ENCODE measurements at regions not wholly inside any gene's neighbourhood (a gene's known extent, or its start where the extent isn't known, plus 50 kb on each side); places are given as distances from the start of the nearest gene placed in this dataset.
A peak's percentile ranks its signal among the peaks of the same experiment; 100 is the strongest.

DNA sequence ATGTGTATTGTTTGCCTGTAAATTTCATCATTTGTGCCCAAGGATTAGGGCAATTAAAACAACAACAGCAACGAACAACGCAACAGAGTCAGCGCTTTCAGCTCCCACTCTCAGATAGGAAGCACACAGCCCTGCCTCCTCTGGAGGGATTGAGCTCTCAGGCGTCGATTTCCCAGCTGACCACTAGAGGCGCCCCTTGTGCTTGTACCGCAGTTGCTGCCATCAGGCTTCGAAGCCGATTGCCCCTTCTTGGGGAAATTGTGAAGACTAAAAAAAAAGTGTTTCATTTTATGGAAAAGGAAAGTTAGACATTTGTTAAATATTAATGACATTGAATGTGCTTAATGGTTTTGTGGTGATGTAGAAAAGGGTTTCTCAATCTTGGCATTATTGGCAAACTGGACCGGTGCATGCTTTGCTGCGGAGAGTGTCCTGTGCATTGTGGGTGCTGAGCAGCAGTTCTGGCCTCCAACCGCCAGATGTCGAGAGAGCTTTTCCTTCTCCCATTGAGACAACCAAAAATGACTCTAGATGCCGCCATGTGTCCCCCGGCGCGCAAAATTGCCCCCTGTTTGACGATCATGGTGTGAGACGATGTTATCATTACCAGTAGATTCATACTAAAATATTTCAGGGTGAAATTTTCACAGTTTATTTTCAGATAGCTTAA is 650.4 kb upstream of the RBFOX1 start:
- peak; percentile 84 for DNase-seq (ENCODE audit: low spot score)
- no peak for FAIRE-seq

- no peak for FAIRE-seq
- no peak for DNase-seq (ENCODE audit: low spot score)
Measured at GRCh38 chr16:6678586-6678985, 654.1 kb upstream of the RBFOX1 start.

- no peak for FAIRE-seq
- DNase-seq (ENCODE audit: low spot score): no peak
Measured at GRCh38 chr16:6674071-6674470, 658.6 kb upstream of the RBFOX1 start.

DNA sequence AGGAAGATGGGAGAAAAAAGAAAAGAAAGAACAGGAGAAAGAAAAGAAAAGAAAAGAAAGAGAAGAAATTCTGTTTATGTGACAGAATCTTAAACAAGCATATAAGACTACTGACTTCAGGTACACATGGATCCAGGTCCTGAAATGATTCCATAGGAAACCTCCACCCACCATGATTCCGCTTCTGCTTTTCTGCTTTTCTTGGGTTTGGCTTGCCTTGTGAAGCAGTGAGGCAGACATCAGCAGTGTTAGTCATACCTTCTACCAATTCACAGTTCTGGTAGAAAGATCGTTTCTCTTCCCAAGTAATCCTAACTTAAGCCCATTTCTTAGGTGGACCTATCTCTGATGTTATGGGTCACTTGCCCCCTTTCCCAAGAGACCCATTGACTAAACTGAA is 660.1 kb upstream of the RBFOX1 start:
- FAIRE-seq (no peak), DNase-seq (ENCODE audit: low spot score) (no peak)

GRCh38 chr16:6667393-6667792 is 665.3 kb upstream of the RBFOX1 start:
- FAIRE-seq: no peak

DNA sequence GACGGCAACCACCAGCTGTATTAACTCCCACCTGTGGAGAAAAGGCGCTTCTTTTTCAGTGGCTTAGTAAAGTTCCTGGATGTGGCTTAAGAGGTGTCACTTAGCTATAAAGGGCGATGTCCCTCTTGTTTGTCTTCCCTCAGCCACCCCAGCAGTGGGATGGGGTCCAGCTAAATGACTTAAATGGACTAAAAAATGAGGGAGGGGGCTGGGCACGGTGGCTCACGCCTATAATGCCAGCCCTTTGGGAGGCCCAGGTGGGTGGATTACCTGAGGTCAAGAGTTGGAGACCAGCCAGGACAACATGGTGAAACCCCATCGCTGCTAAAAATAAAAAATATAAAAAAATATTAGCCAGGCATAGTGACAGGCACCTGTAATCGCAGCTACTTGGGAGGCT is 667.5 kb upstream of the RBFOX1 start:
- FAIRE-seq: no peak
- DNase-seq (ENCODE audit: low spot score): no peak

More at GRCh38 chr16:6667393-6667792, 665.3 kb upstream of the RBFOX1 start:
- no peak for DNase-seq (ENCODE audit: low spot score)

DNA sequence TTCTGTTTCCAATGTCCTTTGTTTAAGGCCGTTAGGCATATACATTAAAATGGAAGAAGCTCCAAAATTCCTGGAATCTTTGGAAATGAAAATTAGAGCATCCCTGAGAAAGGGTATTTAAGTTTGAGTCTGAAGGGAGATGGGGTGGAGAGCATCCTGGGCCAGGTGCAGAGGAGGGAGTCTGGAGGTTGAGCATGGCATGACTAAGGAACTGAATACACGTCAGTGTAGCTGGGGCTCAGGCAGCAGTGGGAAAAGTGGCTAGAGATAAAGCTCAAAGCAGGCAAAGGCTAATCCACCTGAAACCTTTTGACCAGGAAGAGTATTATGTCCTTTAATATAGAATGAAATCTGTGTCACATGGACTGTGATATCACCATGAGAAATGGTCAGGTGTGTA is 669.0 kb upstream of the RBFOX1 start:
- no peak for FAIRE-seq
- no peak for DNase-seq (ENCODE audit: low spot score)

GRCh38 chr16:6656760-6657159 is 675.9 kb upstream of the RBFOX1 start:
- FAIRE-seq: no peak

GRCh38 chr16:6646891-6647290 is 685.8 kb upstream of the RBFOX1 start:
- FAIRE-seq (no peak), DNase-seq (ENCODE audit: low spot score) (no peak)

More at GRCh38 chr16:6656760-6657159, 675.9 kb upstream of the RBFOX1 start:
- DNase-seq (ENCODE audit: low spot score): no peak

- DNase-seq (ENCODE audit: low spot score) (no peak), FAIRE-seq (no peak)
Measured at GRCh38 chr16:6645768-6646568, 686.7 kb upstream of the RBFOX1 start.

DNA sequence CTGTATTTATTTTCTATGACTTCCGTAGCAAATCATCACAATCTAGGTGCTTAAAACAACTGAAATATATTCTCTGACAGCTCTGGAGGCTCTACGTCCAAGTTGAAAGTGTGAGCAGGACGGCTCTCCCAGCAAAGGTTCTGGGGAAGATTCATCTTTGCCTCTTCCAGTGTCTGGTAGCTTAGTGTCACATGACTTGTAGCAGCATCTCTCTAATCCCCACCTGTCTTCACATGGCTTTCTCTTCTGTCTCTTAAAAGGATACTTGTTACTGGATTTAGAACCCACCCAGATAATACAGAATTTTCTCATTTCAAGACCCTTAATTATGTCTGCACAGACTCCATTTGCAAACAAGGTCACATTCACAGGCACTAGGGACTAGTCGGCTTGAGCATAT is 687.7 kb upstream of the RBFOX1 start:
- DNase-seq (ENCODE audit: low spot score) (no peak), FAIRE-seq (no peak)

DNA sequence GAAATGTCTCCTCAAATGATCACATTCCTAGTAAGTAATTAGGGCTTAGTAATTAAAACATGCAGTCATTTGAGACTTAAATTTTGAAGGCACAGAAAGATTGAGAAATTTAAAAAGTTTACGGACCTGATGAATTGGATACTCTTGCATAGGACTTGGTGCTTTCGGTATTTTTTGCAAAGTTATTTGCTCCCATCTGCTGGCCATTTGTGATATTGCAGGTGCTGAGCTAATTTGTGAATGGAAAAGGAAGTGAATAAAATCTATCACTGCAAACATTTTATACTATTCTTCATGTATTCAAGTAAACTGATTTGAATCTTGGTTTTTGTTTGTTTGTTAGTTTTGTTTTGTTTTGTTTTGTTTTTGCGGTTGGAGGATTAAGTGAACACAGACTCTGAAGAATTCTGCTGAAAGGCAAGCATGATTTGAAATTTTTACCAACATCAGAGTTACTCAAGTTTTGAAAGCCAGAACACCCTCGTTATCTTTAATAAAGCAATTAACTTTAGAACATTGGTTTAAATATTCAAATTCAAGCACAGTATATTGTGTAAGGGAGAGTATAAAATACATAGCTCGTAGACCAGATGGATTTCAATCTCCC is 689.5 kb upstream of the RBFOX1 start:
- DNase-seq (ENCODE audit: low spot score) (peak; percentile 27), FAIRE-seq (no peak)

- DNase-seq (ENCODE audit: low spot score): no peak
- FAIRE-seq: no peak
Measured at GRCh38 chr16:6642271-6642670, 690.4 kb upstream of the RBFOX1 start.

DNA sequence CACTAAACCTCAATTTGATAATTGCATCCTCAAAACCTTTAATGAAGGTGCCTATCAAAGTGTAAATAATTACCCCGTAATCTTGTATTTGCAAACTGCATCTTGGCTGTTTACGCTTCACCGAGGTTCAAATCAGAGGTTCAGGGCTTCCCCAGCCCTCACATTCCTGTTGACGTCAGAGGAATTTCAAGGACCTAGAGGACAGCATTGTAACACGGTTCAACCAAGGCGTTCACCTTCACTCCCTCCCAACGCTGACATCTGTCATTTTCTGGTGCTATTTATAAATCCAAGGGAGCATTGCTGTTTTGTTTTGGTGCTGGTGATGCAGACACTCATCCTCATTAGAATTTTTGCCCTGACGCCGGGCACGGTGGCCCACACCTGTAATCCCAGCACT is 691.6 kb upstream of the RBFOX1 start:
- no peak for DNase-seq (ENCODE audit: low spot score)
- FAIRE-seq: no peak

GRCh38 chr16:6636457-6636856 is 696.2 kb upstream of the RBFOX1 start:
- DNase-seq (ENCODE audit: low spot score) (no peak), FAIRE-seq (no peak)

DNA sequence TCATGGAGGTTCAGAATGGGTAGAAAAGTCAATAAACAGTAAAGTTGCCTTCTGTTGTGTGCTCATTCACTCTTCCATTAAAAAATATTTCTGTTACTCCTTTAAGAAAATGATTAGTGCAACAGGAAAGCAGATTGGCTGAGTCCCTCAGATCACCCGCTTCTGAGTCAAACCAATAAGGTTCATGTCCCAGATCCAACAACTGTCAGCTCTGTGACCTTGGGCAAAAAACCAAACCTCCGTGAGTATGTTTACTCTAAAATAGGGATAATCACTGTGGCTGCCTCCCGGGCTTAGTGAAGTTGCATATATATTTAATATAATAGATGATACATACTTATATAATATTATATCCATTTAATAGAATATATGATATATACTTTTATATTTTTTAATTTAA is 698.5 kb upstream of the RBFOX1 start:
- FAIRE-seq (no peak), DNase-seq (ENCODE audit: low spot score) (no peak)

GRCh38 chr16:6633456-6633855 is 699.2 kb upstream of the RBFOX1 start:
- DNase-seq (ENCODE audit: low spot score): no peak
- FAIRE-seq: no peak

DNA sequence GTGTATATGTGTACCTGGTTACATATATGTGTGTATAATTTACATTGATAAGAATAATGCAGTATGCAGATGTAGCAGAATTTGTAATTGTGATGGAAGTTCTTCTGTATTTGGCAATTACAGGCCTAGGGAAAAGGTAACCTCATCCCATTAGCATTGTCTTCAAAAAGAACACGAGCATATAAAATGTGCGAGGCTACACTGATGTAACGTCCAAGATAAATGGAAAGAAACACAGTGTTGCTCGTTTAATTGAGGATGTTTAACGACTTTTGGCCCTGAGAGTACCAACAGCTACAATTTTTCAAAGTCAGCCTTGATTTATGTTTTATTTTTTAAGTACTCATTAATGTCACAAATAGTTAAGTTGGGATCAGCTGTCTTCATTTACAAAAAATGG is 703.5 kb upstream of the RBFOX1 start:
- DNase-seq (ENCODE audit: low spot score) (no peak), FAIRE-seq (no peak)

DNA sequence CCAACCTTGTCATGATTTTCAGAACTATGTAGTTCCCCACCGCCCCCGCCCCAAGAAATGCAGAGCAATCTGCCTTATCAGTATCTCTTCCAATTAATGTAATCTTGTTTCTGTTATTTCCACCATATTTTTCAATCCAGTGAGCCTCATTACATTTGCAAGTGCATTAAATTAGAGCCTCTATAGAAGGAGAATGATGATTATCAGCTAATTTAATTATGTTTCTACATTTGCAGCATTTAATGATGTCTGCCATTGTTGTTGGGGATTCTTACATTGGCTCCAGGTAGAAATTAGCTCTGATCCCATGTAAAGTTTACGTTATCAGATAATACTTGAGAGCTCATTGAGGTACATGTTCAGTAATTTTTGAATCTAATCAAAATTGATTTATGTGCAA is 707.0 kb upstream of the RBFOX1 start:
- FAIRE-seq: no peak
- no peak for DNase-seq (ENCODE audit: low spot score)

- DNase-seq (ENCODE audit: low spot score) (no peak), FAIRE-seq (no peak)
Measured at GRCh38 chr16:6618874-6619273, 713.8 kb upstream of the RBFOX1 start.

- no peak for DNase-seq (ENCODE audit: low spot score)
- FAIRE-seq: no peak
Measured at GRCh38 chr16:6616746-6617145, 715.9 kb upstream of the RBFOX1 start.

DNA sequence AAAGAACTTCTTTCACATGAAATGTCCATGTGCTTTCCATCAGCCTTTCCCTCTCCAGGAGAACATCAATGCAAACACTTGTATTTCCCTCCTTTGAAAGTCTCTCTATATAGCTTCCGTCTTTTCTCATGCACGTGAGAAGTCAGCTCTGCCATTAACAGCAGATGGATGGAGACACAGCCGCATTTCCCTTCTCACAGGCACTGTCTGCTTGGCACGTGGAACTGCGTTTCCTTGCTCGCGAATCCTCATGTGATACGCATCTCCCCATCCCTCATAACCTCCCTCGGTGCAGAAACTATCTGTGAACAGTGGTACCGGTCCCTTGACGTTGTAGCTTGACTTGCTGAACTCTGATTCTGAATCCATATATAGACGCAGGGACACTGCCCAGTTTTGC is 717.0 kb upstream of the RBFOX1 start:
- FAIRE-seq (no peak), DNase-seq (ENCODE audit: low spot score) (no peak)

- no peak for FAIRE-seq
- DNase-seq (ENCODE audit: low spot score): no peak
Measured at GRCh38 chr16:6611535-6611934, 721.1 kb upstream of the RBFOX1 start.
